K562 (cell line): ENCODE measurements at regions not wholly inside any gene's neighbourhood (a gene's known extent, or its start where the extent isn't known, plus 50 kb on each side); places are given as distances from the start of the nearest gene placed in this dataset.

ENCODE experiments used
- ATAC-seq: fragments of 200-7000 bp; cut with Tn5 transposase; 3 replicates; pipeline ENCODE4 v1.9.1; 2020; ENCODE audit warnings: moderate library complexity
- BruUV-seq: library from RNA; stranded (reverse); fragments of 400-500 nt; replicated peaks from 2 replicates; lab custom pipeline; 2021; lab: Mats Ljungman, UMichigan
- CTCF ChIA-PET: fragments of 300-600 bp; formaldehyde crosslinking; extraction: SDS; loops from one replicate; lab custom pipeline; 2021; ENCODE audit warnings: low intra/inter-chr PET ratio; lab: Yijun Ruan, JAX
- POLR2A ChIA-PET: fragments of 300-600, 350-650 bp; sonication (Branson Sonifier 250); formaldehyde crosslinking; extraction: SDS; loops from one replicate; lab custom pipeline; 2021; ENCODE audit warnings: antibody characterized with exemption, inconsistent platforms; lab: Yijun Ruan, JAX
- DNase-seq, 4 experiments: peaks; one replicate each; pipeline versions ENCODE4 v3.0.0 to v3.0.0-alpha.2; 2011 to 2018; ENCODE audit warnings: low spot score in 3 of 4, mixed read lengths in 3 of 4; ENCODE audit errors: extremely low read depth in 1 of 4
- FAIRE-seq: peaks from 2 replicates; lab custom pipeline; 2011; peaks lifted over from hg19 to GRCh38; lab: Jason Lieb, UNC
- H2AFZ ChIP-seq: 2 replicates; pipeline ENCODE4 v1.6.0; 2011; ENCODE audit warnings: low read depth, low read length, control low read depth, inconsistent platforms
- H3K27ac ChIP-seq: fragments of 200-600 bp; 3 replicates; pipeline ENCODE4 v1.8.0; 2011; ENCODE audit warnings: low read depth, mild to moderate bottlenecking, control low read depth, inconsistent platforms, low read length, moderate library complexity, mixed read lengths; ENCODE audit errors: extremely low read depth
- H3K27me3 ChIP-seq, 2 experiments: fragments of 300-600 bp in 1 of 2; 2 replicates in 1 of 2; 3 replicates in 1 of 2; pipeline versions ENCODE4 v1.6.0 to v1.8.0; 2011; ENCODE audit warnings: inconsistent platforms in 2 of 2, low read length in 2 of 2, mild to moderate bottlenecking in 1 of 2, mixed read lengths in 1 of 2, moderate library complexity in 1 of 2; ENCODE audit not compliant: control insufficient read depth in 2 of 2, insufficient read depth in 2 of 2
- H3K36me3 ChIP-seq: fragments of 300-600 bp; 3 replicates; pipeline ENCODE4 v1.8.0; 2011; ENCODE audit warnings: mild to moderate bottlenecking, low read length, inconsistent platforms; ENCODE audit not compliant: control insufficient read depth, insufficient read depth
- H3K4me1 ChIP-seq, 2 experiments: fragments of 200-600 bp in 1 of 2; replicated peaks in 1 of 2; 2 replicates in 1 of 2; 3 replicates in 1 of 2; pipeline versions ENCODE4 v1.5.1 to v1.8.0; 2011; ENCODE audit warnings: inconsistent platforms in 2 of 2, low read length in 2 of 2, mild to moderate bottlenecking in 1 of 2, mixed read lengths in 1 of 2, moderate library complexity in 1 of 2; ENCODE audit not compliant: control insufficient read depth in 2 of 2, insufficient read depth in 2 of 2
- H3K4me2 ChIP-seq: 2 replicates; pipeline ENCODE4 v1.6.1; 2011; ENCODE audit warnings: low read length, control low read depth, inconsistent platforms, mixed read lengths; ENCODE audit not compliant: insufficient read depth
- H3K4me3 ChIP-seq: fragments of 200-600 bp; sonication (generic), shearing (Covaris generic); 2 replicates; pipeline ENCODE4 v1.5.1; 2016; ENCODE audit warnings: control low read depth, inconsistent platforms
- H3K79me2 ChIP-seq: fragments of 200-600 bp; 3 replicates; pipeline ENCODE4 v1.8.0; 2011; ENCODE audit warnings: low read length, inconsistent platforms; ENCODE audit not compliant: control insufficient read depth, insufficient read depth
- H3K9ac ChIP-seq, 2 experiments: 2 replicates each; pipeline versions ENCODE4 v1.6.0 to v1.6.1; 2011; ENCODE audit warnings: low read depth in 2 of 2, low read length in 2 of 2, control low read depth in 1 of 2, inconsistent platforms in 1 of 2, mild to moderate bottlenecking in 1 of 2, mixed read lengths in 1 of 2; ENCODE audit not compliant: insufficient read depth in 1 of 2
- H3K9me1 ChIP-seq: one replicate; pipeline ENCODE4 v1.6.0; 2011; ENCODE audit warnings: inconsistent platforms, mild to moderate bottlenecking, low read length, moderate library complexity; ENCODE audit not compliant: control insufficient read depth, insufficient read depth
- H3K9me3 ChIP-seq: replicated peaks from 2 replicates; pipeline ENCODE4 v1.5.1; 2011; ENCODE audit warnings: low read depth, low read length, inconsistent platforms; ENCODE audit not compliant: control insufficient read depth, insufficient read depth
- H4K20me1 ChIP-seq: replicated peaks from 2 replicates; pipeline ENCODE4 v1.6.1; 2011; ENCODE audit warnings: low read length, inconsistent platforms, mixed read lengths; ENCODE audit not compliant: control insufficient read depth, insufficient read depth
- ETV1 ChIP-seq: fragments of 450-650 bp; conservative IDR thresholded peaks from 2 replicates; pipeline ENCODE4 v1.6.1; 2016; ENCODE audit warnings: missing genetic modification characterization, control low read depth, low read depth, missing compliant biosample characterization
- KLF1 ChIP-seq: fragments of 450-650 bp; IDR thresholded peaks from 2 replicates; pipeline ENCODE4 v1.6.1; 2016; ENCODE audit warnings: missing genetic modification characterization, missing compliant biosample characterization
- PTRF ChIP-seq: fragments of 450-650 bp; IDR thresholded peaks from 2 replicates; pipeline ENCODE4 v1.6.1; 2016; ENCODE audit warnings: mild to moderate bottlenecking, missing genetic modification characterization, missing compliant biosample characterization
- TAF7 ChIP-seq: fragments of 450-650 bp; IDR thresholded peaks from 2 replicates; pipeline ENCODE4 v1.6.1; 2016; ENCODE audit warnings: missing genetic modification characterization, missing compliant biosample characterization
- ZNF316 ChIP-seq: fragments of 450-650 bp; IDR thresholded peaks from 2 replicates; pipeline ENCODE4 v1.6.1; 2016
- WGBS: fragments of 100-300 bp; shearing (Covaris generic); methylation state at CpG from one replicate; pipeline ENCODE4 v1.1.6; 2016; ENCODE audit warnings: low coverage, mixed read lengths; ENCODE audit not compliant: insufficient coverage; ENCODE audit errors: missing lambda C conversion rate; 5-methylcytosine and 5-hydroxymethylcytosine counted together
- in situ Hi-C: fragments of 300-500 bp; cut with MboI; formaldehyde crosslinking; loops from 4 replicates; pipeline ENCODE4 v1.15.0; 2018; ENCODE audit warnings: inconsistent platforms, mixed read lengths
- intact Hi-C: fragments of 100-400 bp; cut with micrococcal nuclease; formaldehyde crosslinking; loops from 2 replicates; pipeline ENCODE4 v1.14.2; 2022
- TF ChIP-seq, protein P1 (sequence below): sonication (generic); formaldehyde crosslinking; IDR thresholded peaks from 2 replicates; pipeline ENCODE4 v1.8.0; 2022; ENCODE audit warnings: mild to moderate bottlenecking, missing genetic modification reagents

DNA sequence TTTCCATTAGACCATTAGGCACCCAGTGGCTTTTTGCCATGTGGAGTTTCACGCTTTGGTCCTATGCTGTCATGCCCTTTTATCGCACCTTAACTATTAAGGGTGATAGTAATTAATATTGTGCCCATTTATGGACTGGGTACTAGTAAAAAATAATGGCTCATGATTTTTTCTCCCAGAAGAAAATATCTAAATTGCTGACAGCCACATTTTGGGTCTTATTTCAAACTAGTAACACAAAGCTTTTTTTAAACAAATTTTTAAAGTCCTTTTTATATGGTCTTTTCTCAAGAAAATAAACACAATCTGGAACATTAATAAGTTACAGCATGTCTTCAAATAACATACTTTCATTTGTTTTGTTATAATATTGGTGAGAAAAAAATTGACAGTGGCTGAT lies 179.7 kb downstream of the ANKRD7 start:
- in situ Hi-C loops (no loop called here), intact Hi-C loops (no loop called here)
- DNase-seq: no peak
- Histone ChIP-seq H3K4me2 (no peak overlapping the region), H3K4me3 (no peak overlapping the region), H3K9me1 (no peaks in the 10 kb centered on the region), H3K36me3 (no peaks in the 10 kb centered on the region), H3K4me1 (no peaks in the 10 kb centered on the region), H2AFZ (no peak overlapping the region), H3K9ac (no peak overlapping the region), H4K20me1 (no peaks in the 10 kb centered on the region), H3K79me2 (no peaks in the 10 kb centered on the region), H3K27me3 (no peaks in the 10 kb centered on the region), H3K9me3 (0 out of 2 replicates have a peak, but pooled peaks cover 3% of the 10 kb centered on the region), H3K27ac (no peak overlapping the region)
- no peak for ATAC-seq
- POLR2A ChIA-PET: no interaction called here
- FAIRE-seq: no peak
- WGBS: 5% methylated on average over 2 of the region's 2 CpGs
- no TSS peak for BruUV-seq
- peak; percentile 35; the same call in 1 of the 2 replicates for TF ChIP-seq ZNF316
- TF ChIP-seq KLF1 (tag): no peak
- CTCF ChIA-PET: no interaction called here

DNA sequence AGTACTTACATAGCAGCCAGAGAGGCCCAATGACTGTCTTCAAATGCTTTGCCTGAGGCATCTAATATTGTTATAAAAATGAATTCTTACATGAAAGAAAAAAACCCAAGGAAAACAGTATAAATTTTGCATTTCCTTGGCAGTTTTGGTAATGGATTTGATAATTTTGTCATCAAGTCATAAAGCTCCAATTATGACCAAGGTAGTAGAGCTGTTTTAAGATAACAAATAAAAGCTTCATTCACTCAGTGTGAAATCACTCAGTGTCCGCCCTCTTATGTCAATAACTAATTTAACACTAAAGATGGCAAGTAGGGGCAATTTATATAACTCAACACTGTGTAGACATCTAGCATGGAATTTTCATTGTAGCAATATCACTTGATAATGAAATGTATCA lies 193.9 kb downstream of the ANKRD7 start:
- H2AFZ ChIP-seq: no peak overlapping the region
- no peaks in the 10 kb centered on the region for H3K27me3 ChIP-seq
- no peak overlapping the region for H3K27ac ChIP-seq
- H3K4me2 ChIP-seq: no peak overlapping the region
- 0% methylated on average over 1 of the region's 1 CpG for WGBS
- POLR2A ChIA-PET: no interaction called here
- no peaks in the 10 kb centered on the region for H4K20me1 ChIP-seq
- FAIRE-seq (no peak), ATAC-seq (no peak), DNase-seq (no peak)
- CTCF ChIA-PET: no interaction called here
- no peaks in the 10 kb centered on the region for H3K79me2 ChIP-seq
- intact Hi-C loops: no loop called here
- no peaks in the 10 kb centered on the region for H3K36me3 ChIP-seq
- no peaks in the 10 kb centered on the region for H3K4me1 ChIP-seq
- no peak overlapping the region for H3K4me3 ChIP-seq
- H3K9ac ChIP-seq: no peak overlapping the region
- no peak for TF ChIP-seq PTRF (tag)
- no peak for TF ChIP-seq ETV1 (tag)
- TF ChIP-seq TAF7 (tag): no peak
- TF ChIP-seq, protein P1, sequence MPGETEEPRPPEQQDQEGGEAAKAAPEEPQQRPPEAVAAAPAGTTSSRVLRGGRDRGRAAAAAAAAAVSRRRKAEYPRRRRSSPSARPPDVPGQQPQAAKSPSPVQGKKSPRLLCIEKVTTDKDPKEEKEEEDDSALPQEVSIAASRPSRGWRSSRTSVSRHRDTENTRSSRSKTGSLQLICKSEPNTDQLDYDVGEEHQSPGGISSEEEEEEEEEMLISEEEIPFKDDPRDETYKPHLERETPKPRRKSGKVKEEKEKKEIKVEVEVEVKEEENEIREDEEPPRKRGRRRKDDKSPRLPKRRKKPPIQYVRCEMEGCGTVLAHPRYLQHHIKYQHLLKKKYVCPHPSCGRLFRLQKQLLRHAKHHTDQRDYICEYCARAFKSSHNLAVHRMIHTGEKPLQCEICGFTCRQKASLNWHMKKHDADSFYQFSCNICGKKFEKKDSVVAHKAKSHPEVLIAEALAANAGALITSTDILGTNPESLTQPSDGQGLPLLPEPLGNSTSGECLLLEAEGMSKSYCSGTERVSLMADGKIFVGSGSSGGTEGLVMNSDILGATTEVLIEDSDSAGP: no peak
- H3K9me1 ChIP-seq: no peaks in the 10 kb centered on the region
- in situ Hi-C loops: no loop called here
- H3K9me3 ChIP-seq: no peaks in the 10 kb centered on the region
- no TSS peak for BruUV-seq
